ENCODE measurements at regions not wholly inside any gene's neighbourhood (a gene's known extent, or its start where the extent isn't known, plus 50 kb on each side); places are given as distances from the start of the nearest gene placed in this dataset.
"Not testable (repeated sequence)": the region's sequence is repeated elsewhere in the genome, so short reads cannot be mapped to it uniquely, and the experiment has no call there.

GRCh38 chr2:110336071-110336470 lies 123.7 kb upstream of the MTLN start:
- not testable (repeated sequence) for TF ChIP-seq CTCF (IDR thresholded peaks at IDR 0.05; ENCODE audit: insufficient read depth, low read depth, low read length); EZH2 (IDR thresholded peaks at IDR 0.05; ENCODE audit: insufficient read depth, low read length)
